ENCODE measurements at regions not wholly inside any gene's neighbourhood (a gene's known extent, or its start where the extent isn't known, plus 50 kb on each side); places are given as distances from the start of the nearest gene placed in this dataset.

DNA sequence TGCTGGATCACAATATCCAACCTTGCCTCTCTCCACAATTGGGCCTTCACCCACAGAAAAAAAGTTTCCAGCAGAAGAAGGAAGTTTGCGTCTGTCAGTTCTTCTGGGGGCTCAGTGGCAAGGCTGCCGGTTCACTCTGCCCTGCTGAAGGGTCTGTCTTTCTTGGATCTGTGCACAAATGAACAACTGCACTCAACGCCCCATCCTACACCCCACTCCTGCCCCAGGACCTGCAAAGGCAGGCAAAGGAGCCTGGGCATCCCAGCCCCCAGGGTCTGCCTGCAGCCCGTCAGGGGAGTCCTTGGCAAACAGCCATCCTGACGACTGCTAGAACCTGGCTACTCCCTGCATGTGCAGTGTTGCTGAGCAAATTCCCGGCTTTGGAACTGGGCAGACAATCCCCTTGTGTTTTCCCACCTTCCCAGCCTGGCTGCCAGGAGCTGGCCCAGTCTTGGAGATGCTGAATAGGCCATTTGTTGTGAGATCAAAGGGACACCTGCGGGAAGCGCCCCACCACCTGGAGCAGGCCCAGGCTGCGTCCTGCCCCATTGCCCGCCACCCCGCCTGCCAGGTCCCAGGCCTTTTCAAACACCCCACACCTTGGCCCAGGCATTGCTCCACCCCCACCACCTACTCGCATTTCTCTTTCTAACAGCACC lies 311.9 kb downstream of the BCL11B start:
- no peak for TF ChIP-seq MYC (IDR thresholded peaks at IDR 0.05; ENCODE audit: low read depth, low read length)
- no peak for TF ChIP-seq MAX (IDR thresholded peaks at IDR 0.05; ENCODE audit: insufficient read depth, insufficient read length)
- H3K27me3 ChIP-seq (ENCODE audit: control insufficient read depth in 2 of 2, insufficient read depth in 2 of 2, low read length in 2 of 2): no peaks in the 10 kb centered on the region
- dilution Hi-C loops (cut with MboI; ENCODE audit: extremely low pct_ligation_motif_present, low sequenced_read_pairs) (no loop called here), intact Hi-C loops (cut with micrococcal nuclease) (no loop called here)
- no peaks in the 10 kb centered on the region for H3K79me2 ChIP-seq (ENCODE audit: control insufficient read depth, insufficient read depth, low read length)
- no peak overlapping the region for H3K9ac ChIP-seq (replicated peaks; ENCODE audit: extremely low read depth, insufficient read depth, low read length)
- H3K9me1 ChIP-seq (replicated peaks; ENCODE audit: control insufficient read depth, extremely low read depth, insufficient read depth, low read length): no peaks in the 10 kb centered on the region
- no peak for DNase-seq (ENCODE audit: low read depth, low spot score)
- BruUV-seq (replicated peaks): no TSS peak
- H3K36me3 ChIP-seq (ENCODE audit: control insufficient read depth in 2 of 2, extremely low read depth in 1 of 2, insufficient read depth in 2 of 2, low read length in 2 of 2): no peaks in the 10 kb centered on the region
- H3K4me3 ChIP-seq (replicated peaks in 1 of 3; ENCODE audit: insufficient read depth in 1 of 3, low read depth in 1 of 3, low read length in 3 of 3): no peak overlapping the region
- POLR2A ChIA-PET: no interaction called here
- H3K27ac ChIP-seq (ENCODE audit: insufficient read depth, low read depth, low read length): no peak overlapping the region
- FAIRE-seq: no peak
- H3K4me1 ChIP-seq (ENCODE audit: control insufficient read depth, extremely low read depth, insufficient read depth, low read length): no peaks in the 10 kb centered on the region
- no peak overlapping the region for H2AFZ ChIP-seq (ENCODE audit: low read depth, low read length)
- CTCF ChIA-PET: no interaction called here
- no peak overlapping the region for H3K4me2 ChIP-seq (ENCODE audit: insufficient read depth, low read length)
- no peaks in the 10 kb centered on the region for H3K9me3 ChIP-seq (replicated peaks; ENCODE audit: control insufficient read depth, insufficient read depth, low read length)
- no peaks in the 10 kb centered on the region for H4K20me1 ChIP-seq (replicated peaks; ENCODE audit: control insufficient read depth, extremely low read depth, insufficient read depth, low read length)

DNA sequence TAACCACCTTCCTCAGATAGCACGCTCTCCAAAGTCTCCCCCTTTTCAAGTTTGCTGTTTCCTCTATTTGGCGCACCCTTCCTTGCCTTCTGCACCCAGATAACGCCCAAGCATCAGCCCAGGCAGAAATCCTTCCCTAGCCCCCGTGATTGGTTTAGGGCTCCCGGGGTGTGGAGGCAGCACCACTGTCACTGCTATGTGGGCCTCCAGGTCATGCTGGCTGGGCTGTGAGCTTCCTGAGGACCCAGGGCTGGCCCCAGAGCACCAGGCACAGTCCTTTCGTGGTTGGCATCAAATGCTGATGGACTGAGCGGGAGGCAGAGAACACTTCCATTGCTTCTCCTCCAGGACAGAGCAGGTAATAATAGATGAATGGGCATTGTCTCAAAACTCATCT lies 311.4 kb downstream of the BCL11B start:
- Histone ChIP-seq H3K79me2 (ENCODE audit: control insufficient read depth, insufficient read depth, low read length) (no peaks in the 10 kb centered on the region), H3K9me1 (replicated peaks; ENCODE audit: control insufficient read depth, extremely low read depth, insufficient read depth, low read length) (no peaks in the 10 kb centered on the region), H3K4me3 (replicated peaks in 1 of 3; ENCODE audit: insufficient read depth in 1 of 3, low read depth in 1 of 3, low read length in 3 of 3) (no peak overlapping the region), H3K9me3 (replicated peaks; ENCODE audit: control insufficient read depth, insufficient read depth, low read length) (no peaks in the 10 kb centered on the region), H3K27ac (ENCODE audit: insufficient read depth, low read depth, low read length) (no peak overlapping the region), H3K36me3 (ENCODE audit: control insufficient read depth in 2 of 2, extremely low read depth in 1 of 2, insufficient read depth in 2 of 2, low read length in 2 of 2) (no peaks in the 10 kb centered on the region), H3K9ac (replicated peaks; ENCODE audit: extremely low read depth, insufficient read depth, low read length) (no peak overlapping the region), H3K4me2 (ENCODE audit: insufficient read depth, low read length) (no peak overlapping the region), H3K4me1 (ENCODE audit: control insufficient read depth, extremely low read depth, insufficient read depth, low read length) (no peaks in the 10 kb centered on the region), H2AFZ (ENCODE audit: low read depth, low read length) (no peak overlapping the region), H3K27me3 (ENCODE audit: control insufficient read depth in 2 of 2, insufficient read depth in 2 of 2, low read length in 2 of 2) (no peaks in the 10 kb centered on the region), H4K20me1 (replicated peaks; ENCODE audit: control insufficient read depth, extremely low read depth, insufficient read depth, low read length) (no peaks in the 10 kb centered on the region)
- intact Hi-C loops (cut with micrococcal nuclease) (no loop called here), dilution Hi-C loops (cut with MboI; ENCODE audit: extremely low pct_ligation_motif_present, low sequenced_read_pairs) (no loop called here)
- FAIRE-seq: no peak
- CTCF ChIA-PET: no interaction called here
- POLR2A ChIA-PET: no interaction called here
- no peak for DNase-seq (ENCODE audit: low read depth, low spot score)
- BruUV-seq (replicated peaks): no TSS peak
- TF ChIP-seq POLR2AphosphoS5 (IDR thresholded peaks at IDR 0.05; ENCODE audit: insufficient read depth, low read depth, low read length) (no peak), MYC (IDR thresholded peaks at IDR 0.05; ENCODE audit: low read depth, low read length) (no peak), MAX (IDR thresholded peaks at IDR 0.05; ENCODE audit: insufficient read depth, insufficient read length) (no peak), GATA2 (IDR thresholded peaks at IDR 0.05; ENCODE audit: insufficient read depth, insufficient read length, low read depth, low read length) (no peak), POLR2A (IDR thresholded peaks at IDR 0.05; ENCODE audit: low read depth, low read length) (no peak)
